ENCODE measurements at regions not wholly inside any gene's neighbourhood (a gene's known extent, or its start where the extent isn't known, plus 50 kb on each side); places are given as distances from the start of the nearest gene placed in this dataset.

DNA sequence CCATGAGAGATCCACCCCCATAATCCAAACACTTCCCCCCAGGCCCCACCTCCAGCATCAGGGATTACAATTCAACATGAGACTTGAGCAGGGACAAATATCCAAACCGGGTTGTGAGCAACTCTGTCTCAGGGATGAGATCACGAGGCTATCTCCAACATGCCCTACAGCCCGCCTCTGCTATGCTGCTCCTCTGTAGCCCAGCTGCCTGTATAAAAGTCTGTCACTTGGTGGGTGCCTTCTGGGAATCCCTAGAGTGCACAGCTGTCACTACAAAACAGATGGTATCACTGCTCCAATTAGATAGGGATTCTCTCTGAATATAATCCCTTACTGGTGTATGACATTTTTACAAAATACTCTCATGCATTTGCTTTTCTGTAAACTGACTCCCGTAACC, 114.9 kb upstream of the NANOS1 start:
- TF ChIP-seq, protein P1, sequence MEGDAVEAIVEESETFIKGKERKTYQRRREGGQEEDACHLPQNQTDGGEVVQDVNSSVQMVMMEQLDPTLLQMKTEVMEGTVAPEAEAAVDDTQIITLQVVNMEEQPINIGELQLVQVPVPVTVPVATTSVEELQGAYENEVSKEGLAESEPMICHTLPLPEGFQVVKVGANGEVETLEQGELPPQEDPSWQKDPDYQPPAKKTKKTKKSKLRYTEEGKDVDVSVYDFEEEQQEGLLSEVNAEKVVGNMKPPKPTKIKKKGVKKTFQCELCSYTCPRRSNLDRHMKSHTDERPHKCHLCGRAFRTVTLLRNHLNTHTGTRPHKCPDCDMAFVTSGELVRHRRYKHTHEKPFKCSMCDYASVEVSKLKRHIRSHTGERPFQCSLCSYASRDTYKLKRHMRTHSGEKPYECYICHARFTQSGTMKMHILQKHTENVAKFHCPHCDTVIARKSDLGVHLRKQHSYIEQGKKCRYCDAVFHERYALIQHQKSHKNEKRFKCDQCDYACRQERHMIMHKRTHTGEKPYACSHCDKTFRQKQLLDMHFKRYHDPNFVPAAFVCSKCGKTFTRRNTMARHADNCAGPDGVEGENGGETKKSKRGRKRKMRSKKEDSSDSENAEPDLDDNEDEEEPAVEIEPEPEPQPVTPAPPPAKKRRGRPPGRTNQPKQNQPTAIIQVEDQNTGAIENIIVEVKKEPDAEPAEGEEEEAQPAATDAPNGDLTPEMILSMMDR (IDR thresholded peaks at IDR 0.05) = no peak
- no peak for TF ChIP-seq POLR2A (IDR thresholded peaks at IDR 0.05)
- TF ChIP-seq POLR2AphosphoS5 (IDR thresholded peaks at IDR 0.05) = no peak
- no peak for TF ChIP-seq EP300 (IDR thresholded peaks at IDR 0.05)
- Histone ChIP-seq H3K36me3 (no peaks in the 10 kb centered on the region), H3K9me3 (no peaks in the 10 kb centered on the region), H3K4me1 (no peaks in the 10 kb centered on the region), H3K27me3 (no peaks in the 10 kb centered on the region), H3K27ac (no peak overlapping the region), H3K4me3 (no peak overlapping the region)
- intact Hi-C loops (cut with DNase I; ENCODE audit: low total_unique reads) = no loop called here
- 64 to 74% (median 69%) methylated on average over 4 of the region's 4 CpGs for WGBS, 5 donors
- no peak for DNase-seq

DNA sequence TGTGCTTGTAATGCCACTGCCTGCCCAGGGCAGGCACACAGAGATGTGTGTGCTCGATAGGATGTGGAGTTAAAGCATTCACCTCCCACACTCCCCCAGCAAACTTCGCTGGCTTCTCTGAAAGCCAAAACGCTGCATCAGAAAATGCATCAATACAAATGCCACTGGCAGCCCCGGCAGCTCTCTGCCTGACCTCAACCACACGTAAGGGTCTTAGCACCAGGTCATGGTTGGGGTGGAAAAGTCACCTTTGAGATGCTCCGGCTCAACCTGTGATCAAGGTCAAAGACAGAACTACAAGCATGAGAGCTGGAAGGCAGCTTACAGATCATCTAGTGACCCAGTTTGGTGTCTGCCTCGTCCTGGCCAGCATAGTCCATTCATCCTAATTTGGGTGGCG, 114.4 kb upstream of the NANOS1 start:
- WGBS, 5 donors = 78 to 87% (median 83%) methylated on average over 8 of the region's 8 CpGs
- DNase-seq = no peak
- H3K27ac ChIP-seq = no peak overlapping the region

DNA sequence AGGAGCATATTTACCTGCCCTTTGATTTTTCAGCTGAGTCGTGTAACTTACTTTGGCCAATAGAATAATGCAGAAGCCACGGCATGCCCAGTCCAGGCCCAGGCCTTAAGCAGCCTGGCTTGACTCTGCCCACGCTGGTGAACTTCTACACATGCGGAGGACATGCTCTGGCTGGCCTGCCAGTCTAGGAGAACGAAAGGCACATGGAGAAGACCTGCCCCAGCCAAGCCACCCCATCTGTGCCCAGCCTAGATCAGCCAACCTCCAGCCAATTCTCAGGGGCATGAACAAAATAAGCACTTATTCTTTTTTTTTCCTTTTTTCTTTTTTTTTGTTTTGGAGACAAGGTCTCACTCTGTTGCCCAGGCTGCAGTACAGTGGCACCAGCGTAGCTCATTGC, 112.7 kb upstream of the NANOS1 start:
- WGBS, 5 donors = 89 to 95% (median 93%) methylated on average over 6 of the region's 6 CpGs
- Histone ChIP-seq H3K4me1 (no peaks in the 10 kb centered on the region), H3K27ac (no peak overlapping the region), H3K27me3 (no peaks in the 10 kb centered on the region), H3K9me3 (no peaks in the 10 kb centered on the region), H3K36me3 (no peaks in the 10 kb centered on the region), H3K4me3 (no peak overlapping the region)
- intact Hi-C loops (cut with DNase I; ENCODE audit: low total_unique reads) = no loop called here
- DNase-seq = no peak
- no peak for TF ChIP-seq EP300 (IDR thresholded peaks at IDR 0.05)
- TF ChIP-seq POLR2AphosphoS5 (IDR thresholded peaks at IDR 0.05) = no peak
- TF ChIP-seq, protein P1 (IDR thresholded peaks at IDR 0.05) = no peak
- no peak for TF ChIP-seq POLR2A (IDR thresholded peaks at IDR 0.05)

More for the DNA sequence above, 114.4 kb upstream of the NANOS1 start:
- intact Hi-C loops (cut with DNase I; ENCODE audit: low total_unique reads) = no loop called here
- TF ChIP-seq POLR2AphosphoS5 (IDR thresholded peaks at IDR 0.05) = no peak
- no peak for TF ChIP-seq POLR2A (IDR thresholded peaks at IDR 0.05)
- no peak for TF ChIP-seq EP300 (IDR thresholded peaks at IDR 0.05)
- TF ChIP-seq, protein P1 (IDR thresholded peaks at IDR 0.05) = no peak
- Histone ChIP-seq H3K4me3 (no peak overlapping the region), H3K36me3 (no peaks in the 10 kb centered on the region), H3K9me3 (no peaks in the 10 kb centered on the region), H3K27me3 (no peaks in the 10 kb centered on the region), H3K4me1 (no peaks in the 10 kb centered on the region)

DNA sequence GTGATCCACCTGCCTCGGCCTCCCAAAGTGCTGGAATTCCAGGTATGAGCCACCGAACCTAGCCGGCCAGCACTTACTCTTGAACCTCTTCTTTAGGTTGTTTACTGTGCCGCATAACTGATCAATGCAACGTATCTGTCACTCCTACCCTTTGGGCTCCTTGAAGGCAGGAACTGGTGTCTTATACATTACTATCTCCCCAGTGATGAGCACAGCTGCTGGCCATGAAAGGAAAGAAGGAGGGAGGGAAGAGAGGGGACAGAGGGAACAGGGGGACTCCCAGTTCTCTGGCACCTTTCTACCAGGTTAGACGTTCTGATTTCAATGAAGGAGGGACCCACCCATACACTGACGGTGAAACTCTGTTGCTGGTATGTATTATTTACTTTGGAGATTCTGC, 111.8 kb upstream of the NANOS1 start:
- H3K4me1 ChIP-seq = no peaks in the 10 kb centered on the region
- 72 to 84% (median 76%) methylated on average over 7 of the region's 7 CpGs for WGBS, 5 donors
- TF ChIP-seq EP300 (IDR thresholded peaks at IDR 0.05) (no peak), POLR2AphosphoS5 (IDR thresholded peaks at IDR 0.05) (no peak), POLR2A (IDR thresholded peaks at IDR 0.05) (no peak)
- TF ChIP-seq, protein P1 (IDR thresholded peaks at IDR 0.05) = no peak

More for the DNA sequence above, 111.8 kb upstream of the NANOS1 start:
- DNase-seq = no peak
- Histone ChIP-seq H3K27me3 (no peaks in the 10 kb centered on the region), H3K36me3 (no peaks in the 10 kb centered on the region), H3K4me3 (no peak overlapping the region), H3K9me3 (no peaks in the 10 kb centered on the region), H3K27ac (no peak overlapping the region)
- intact Hi-C loops (cut with DNase I; ENCODE audit: low total_unique reads) = no loop called here

Measured in stomach (tissue), 8 donors.